ENCODE measurements at regions not wholly inside any gene's neighbourhood (a gene's known extent, or its start where the extent isn't known, plus 50 kb on each side); places are given as distances from the start of the nearest gene placed in this dataset.
"Not testable (repeated sequence)": the region's sequence is repeated elsewhere in the genome, so short reads cannot be mapped to it uniquely, and the experiment has no call there.

- DNase-seq: no peak
Observed at GRCh38 chr5:67870662-67871061, 344.9 kb upstream of the PIK3R1 start.

- not testable (repeated sequence) for DNase-seq
Observed at GRCh38 chr5:67864335-67864734, 351.2 kb upstream of the PIK3R1 start.

DNA sequence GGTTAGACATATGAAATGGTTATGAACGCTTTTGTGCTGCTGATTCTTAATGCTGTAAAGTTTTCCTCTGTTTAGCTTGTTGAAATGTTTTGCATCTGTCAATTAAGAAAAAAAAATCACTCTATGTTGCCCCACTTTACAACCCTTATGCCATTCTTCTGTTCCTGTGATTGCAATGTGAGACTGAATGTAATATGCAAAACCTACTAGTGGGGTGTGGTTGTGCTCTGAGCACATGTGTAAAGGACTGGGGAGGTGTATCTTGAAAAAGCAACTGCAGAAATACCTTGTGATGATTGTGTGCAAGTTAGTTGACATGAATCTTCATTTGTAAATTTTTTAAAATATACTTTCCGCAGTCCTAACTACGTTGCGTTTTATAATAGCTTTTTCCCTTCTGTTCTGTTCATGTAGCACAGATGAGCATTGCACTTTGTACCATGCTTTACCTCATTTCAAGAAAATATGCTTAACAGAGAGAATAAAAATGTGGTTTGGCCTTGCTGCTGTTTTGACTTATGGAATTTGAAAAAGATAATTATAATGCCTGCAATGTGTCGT is 357.0 kb upstream of the PIK3R1 start:
- no peak for DNase-seq

- no peak for DNase-seq
Observed at GRCh38 chr5:67857502-67857901, 358.1 kb upstream of the PIK3R1 start.

- DNase-seq: no peak
Observed at GRCh38 chr5:67855523-67855922, 360.0 kb upstream of the PIK3R1 start.

GRCh38 chr5:67850906-67851305 is 364.6 kb upstream of the PIK3R1 start:
- DNase-seq: not testable (repeated sequence)

GRCh38 chr5:67844924-67845323 is 370.6 kb upstream of the PIK3R1 start:
- no peak for DNase-seq

GRCh38 chr5:67842806-67843205 is 372.8 kb upstream of the PIK3R1 start:
- no peak for DNase-seq

- DNase-seq: not testable (repeated sequence)
Observed at GRCh38 chr5:67837225-67837624, 378.3 kb upstream of the PIK3R1 start.

- not testable (repeated sequence) for DNase-seq
Observed at GRCh38 chr5:67836496-67836895, 379.1 kb upstream of the PIK3R1 start.

DNA sequence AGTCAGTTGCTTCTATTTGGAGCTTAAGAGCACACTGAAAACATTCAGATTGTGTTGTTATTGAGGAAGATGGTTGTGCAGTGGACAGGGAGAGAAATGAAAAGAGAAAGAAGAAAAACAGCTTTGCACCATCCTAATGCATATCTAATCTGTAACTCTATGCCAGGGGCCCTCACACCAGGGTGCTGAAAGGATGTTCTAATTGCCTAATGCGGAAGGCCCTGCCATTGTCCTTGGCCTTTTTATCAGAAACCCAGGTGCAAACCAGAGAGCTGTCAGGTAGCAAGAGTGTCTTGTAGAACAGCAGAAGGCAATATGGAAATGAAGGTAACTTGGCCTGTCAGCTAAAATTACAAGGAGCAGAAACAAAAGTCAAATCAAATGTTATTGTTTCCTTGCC is 384.5 kb upstream of the PIK3R1 start:
- no peak for DNase-seq

DNA sequence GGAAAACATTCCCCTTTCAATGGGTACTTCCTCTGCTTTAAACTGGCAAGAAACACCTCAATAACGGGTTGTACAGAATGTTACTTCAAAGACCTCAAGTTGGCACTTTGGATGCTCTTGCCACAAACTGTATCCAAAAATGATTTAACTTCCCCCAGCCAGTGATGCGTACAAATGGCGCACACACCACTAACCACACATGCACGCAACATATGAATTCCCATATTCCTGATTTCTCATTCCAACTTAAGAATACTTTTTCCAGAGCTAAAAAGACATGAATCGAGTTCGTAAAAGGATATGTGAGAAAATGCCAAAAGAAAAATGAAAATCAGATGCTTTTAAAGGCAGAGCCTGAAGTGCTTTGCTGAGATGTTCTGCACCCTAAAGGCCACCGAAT is 388.0 kb upstream of the PIK3R1 start:
- DNase-seq: no peak

DNA sequence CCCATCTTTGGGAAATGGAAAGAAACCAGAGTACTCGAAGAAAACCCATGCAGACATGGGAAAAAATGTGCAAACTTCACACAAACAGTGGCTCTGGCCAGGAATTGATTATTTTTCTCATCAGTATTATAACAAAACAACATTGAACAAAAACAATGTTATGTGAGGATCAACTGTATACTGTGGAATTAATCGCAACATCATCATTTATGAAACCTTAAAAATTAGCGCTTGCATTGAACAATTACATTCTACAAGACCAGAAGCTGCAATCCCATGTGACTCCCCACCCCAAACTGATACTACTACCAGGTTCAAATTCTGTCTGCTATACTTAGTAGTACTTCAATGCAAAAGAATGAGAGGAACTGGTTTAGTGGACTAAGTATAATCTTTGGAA is 390.7 kb upstream of the PIK3R1 start:
- no peak for DNase-seq

DNA sequence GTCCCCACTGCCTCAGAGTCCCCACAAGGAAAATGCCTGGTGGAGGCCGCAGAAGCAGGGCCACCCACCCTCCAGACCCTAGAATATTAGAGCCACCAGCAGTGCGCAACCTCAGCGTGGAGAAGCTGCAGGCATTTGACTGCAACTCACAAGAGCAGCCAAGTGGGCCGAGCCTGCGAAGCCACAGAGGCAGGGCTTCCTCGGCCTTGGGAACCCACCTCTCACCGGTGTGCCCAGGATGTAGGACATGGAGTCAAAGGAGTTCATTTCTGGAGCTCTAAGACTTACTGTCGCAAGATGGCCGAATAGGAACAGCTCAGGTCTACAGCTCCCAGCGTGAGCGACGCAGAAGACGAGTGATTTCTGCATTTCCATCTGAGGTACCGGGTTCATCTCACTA is 397.9 kb upstream of the PIK3R1 start:
- no peak for DNase-seq

DNA sequence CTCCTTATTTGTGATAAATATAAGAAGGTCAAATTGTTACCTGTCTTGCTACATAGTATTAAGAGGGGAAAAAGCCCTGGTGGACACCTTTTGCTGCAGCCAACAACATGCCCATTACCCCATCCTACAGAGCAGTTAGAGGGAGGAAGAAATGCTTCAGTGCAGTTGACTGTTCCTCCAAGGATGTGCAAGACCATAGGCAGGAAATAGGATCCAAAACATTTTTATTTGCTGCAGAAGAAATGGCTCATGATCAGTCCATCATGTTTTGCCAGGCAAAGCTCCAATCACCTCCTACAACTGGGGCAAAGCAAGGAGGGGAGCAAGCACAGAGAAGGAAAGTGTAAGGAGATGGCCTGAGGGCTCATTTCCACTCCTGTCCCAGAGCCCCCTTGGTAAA is 399.1 kb upstream of the PIK3R1 start:
- DNase-seq: no peak

- DNase-seq: no peak
Observed at GRCh38 chr5:67815455-67816391, 399.8 kb upstream of the PIK3R1 start.

DNA sequence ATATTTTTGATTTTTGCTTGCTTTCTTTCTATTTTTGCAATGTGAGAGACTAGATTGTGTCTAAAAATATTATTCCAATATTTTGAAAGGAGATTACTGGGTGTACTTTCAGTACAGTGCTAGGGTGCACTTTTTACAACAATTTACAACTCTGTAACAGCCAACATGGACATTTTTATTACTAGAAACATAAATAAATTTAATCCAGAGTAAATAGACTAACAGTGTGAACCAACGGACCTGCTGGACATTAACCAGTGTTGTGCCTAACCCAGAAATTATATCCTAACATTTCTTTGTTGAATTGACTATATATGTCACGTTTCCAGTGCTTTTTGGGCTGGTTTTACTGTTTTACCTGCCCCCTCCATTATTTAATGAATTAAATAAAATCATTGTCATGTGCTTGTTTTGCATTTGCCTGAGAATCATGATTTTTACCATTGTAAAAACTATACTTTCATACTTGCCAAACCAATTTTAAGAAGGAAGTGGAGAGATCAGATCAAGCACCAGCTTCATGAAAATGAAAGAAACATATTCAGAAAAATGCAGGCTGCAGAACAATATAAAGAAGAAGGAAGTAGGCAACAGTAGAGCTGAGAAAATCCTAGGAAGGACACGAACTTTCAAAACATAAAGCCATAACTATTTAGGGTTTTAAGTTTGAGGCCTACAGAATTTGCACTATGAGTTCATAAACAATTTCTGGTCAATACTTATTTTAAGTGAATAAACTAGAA is 400.8 kb upstream of the PIK3R1 start:
- DNase-seq: no peak

- DNase-seq: no peak
Observed at GRCh38 chr5:67813877-67814539, 401.5 kb upstream of the PIK3R1 start.

GRCh38 chr5:67809589-67809988 is 406.0 kb upstream of the PIK3R1 start:
- DNase-seq: no peak

GRCh38 chr5:67808340-67808739 is 407.2 kb upstream of the PIK3R1 start:
- DNase-seq: no peak

DNA sequence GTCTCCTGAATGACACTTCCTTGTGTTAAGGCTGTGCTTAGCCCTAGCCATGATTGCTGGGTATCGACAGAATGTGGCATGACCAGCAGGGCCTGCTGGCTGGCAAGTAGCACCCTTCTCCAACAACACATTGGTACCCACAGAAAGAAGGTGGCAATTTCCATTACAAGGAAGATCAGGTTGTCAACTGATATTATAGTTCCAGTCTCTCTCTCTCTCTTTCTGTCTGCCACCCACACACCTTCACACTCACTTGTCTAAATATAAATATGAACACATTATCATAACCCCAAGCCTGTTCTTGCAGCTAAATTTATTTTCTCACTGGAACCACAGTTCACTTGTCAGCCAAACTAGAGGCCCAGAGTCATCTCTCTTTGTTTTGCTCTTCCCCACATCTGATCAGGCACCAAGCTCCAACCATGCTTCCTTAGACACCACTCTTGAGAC is 408.1 kb upstream of the PIK3R1 start:
- DNase-seq: no peak

- DNase-seq: no peak
Observed at GRCh38 chr5:67806654-67807438, 408.7 kb upstream of the PIK3R1 start.

Data from CD4-positive, alpha-beta T cell treated with Interleukin-17A for 4 hours (primary cell).